ENCODE measurements at regions not wholly inside any gene's neighbourhood (a gene's known extent, or its start where the extent isn't known, plus 50 kb on each side); places are given as distances from the start of the nearest gene placed in this dataset.

GRCh38 chr3:182708810-182709209, 84.5 kb upstream of the ATP11B start:
- Histone ChIP-seq H3K36me3 (ENCODE audit: control insufficient read depth, insufficient read depth, low read length) (no peaks in the 10 kb centered on the region), H3K9ac (ENCODE audit: low read depth, low read length) (no peak overlapping the region), H3K9me3 (ENCODE audit: control insufficient read depth, insufficient read depth, low read length) (no peaks in the 10 kb centered on the region), H3K4me3 (ENCODE audit: low read depth, low read length) (no peak overlapping the region), H3K4me1 (ENCODE audit: control insufficient read depth, insufficient read depth, low read length) (peaks cover 4% of the 10 kb centered on the region), H3K27me3 (ENCODE audit: control insufficient read depth, insufficient read depth, low read length) (no peaks in the 10 kb centered on the region)

- H3K27me3 ChIP-seq (ENCODE audit: control insufficient read depth, insufficient read depth, low read length): no peaks in the 10 kb centered on the region
- H3K4me1 ChIP-seq (ENCODE audit: control insufficient read depth, insufficient read depth, low read length): peaks cover 4% of the 10 kb centered on the region
- no peaks in the 10 kb centered on the region for H3K9me3 ChIP-seq (ENCODE audit: control insufficient read depth, insufficient read depth, low read length)
- H3K36me3 ChIP-seq (ENCODE audit: control insufficient read depth, insufficient read depth, low read length): no peaks in the 10 kb centered on the region
- no peak overlapping the region for H3K9ac ChIP-seq (ENCODE audit: low read depth, low read length)
- H3K4me3 ChIP-seq (ENCODE audit: low read depth, low read length): no peak overlapping the region
Observed at GRCh38 chr3:182709306-182709705, 84.0 kb upstream of the ATP11B start.

DNA sequence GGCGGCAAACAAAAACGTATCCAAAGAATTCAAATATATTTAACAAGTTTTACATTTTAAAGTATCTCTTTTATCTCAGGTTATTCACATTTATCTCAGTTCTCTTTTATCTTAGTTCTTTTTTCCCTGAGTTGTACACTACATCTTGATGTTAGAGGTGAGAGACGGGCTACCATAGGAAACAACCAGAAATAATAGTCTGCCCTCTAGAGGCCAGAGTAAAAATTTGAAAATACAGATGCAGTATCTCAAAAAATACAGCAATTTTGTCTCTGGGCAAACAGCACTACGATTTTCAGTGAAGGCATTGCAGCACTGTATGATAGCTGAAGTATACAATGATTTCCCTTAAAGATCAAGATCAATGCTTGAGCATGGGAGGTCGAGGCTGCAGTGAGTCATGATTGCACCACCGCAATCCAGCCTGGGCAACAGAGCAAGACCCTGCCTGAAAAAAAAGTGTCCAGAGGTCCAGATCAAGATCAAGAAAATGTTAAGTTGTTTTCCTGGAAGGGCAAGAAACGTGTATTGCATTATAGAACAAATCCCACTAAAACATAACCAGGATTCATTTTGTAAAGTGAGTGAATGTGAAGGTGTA, 82.6 kb upstream of the ATP11B start:
- no peaks in the 10 kb centered on the region for H3K27me3 ChIP-seq (ENCODE audit: control insufficient read depth, insufficient read depth, low read length)
- H3K4me3 ChIP-seq (ENCODE audit: low read depth, low read length): no peak overlapping the region
- H3K4me1 ChIP-seq (ENCODE audit: control insufficient read depth, insufficient read depth, low read length): no peaks in the 10 kb centered on the region
- no peaks in the 10 kb centered on the region for H3K9me3 ChIP-seq (ENCODE audit: control insufficient read depth, insufficient read depth, low read length)
- H3K9ac ChIP-seq (ENCODE audit: low read depth, low read length): no peak overlapping the region
- H3K36me3 ChIP-seq (ENCODE audit: control insufficient read depth, insufficient read depth, low read length): no peaks in the 10 kb centered on the region

DNA sequence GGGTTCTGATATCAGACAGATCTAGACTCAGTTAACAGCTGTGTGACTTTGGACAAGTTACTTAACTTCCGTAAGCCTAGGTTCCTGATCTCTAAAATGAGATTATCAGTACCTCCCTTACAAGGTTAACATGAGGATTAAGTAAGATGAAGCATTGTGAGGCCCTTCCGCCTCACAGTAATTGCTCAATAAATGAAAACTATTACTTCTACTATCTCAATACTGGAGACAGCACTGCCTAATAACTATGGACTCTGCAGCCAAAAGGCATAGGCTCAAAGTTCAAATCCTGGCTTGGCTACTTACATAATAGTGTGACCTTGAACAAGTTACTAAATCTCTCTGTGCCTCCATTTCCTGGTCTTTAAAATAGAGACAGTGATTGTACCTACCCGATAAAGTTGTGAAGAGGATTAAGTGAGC, 82.0 kb upstream of the ATP11B start:
- H3K27me3 ChIP-seq (ENCODE audit: control insufficient read depth, insufficient read depth, low read length): no peaks in the 10 kb centered on the region
- H3K9me3 ChIP-seq (ENCODE audit: control insufficient read depth, insufficient read depth, low read length): no peaks in the 10 kb centered on the region
- no peak overlapping the region for H3K9ac ChIP-seq (ENCODE audit: low read depth, low read length)
- H3K4me3 ChIP-seq (ENCODE audit: low read depth, low read length): no peak overlapping the region
- no peaks in the 10 kb centered on the region for H3K36me3 ChIP-seq (ENCODE audit: control insufficient read depth, insufficient read depth, low read length)
- no peaks in the 10 kb centered on the region for H3K4me1 ChIP-seq (ENCODE audit: control insufficient read depth, insufficient read depth, low read length)

- Histone ChIP-seq H3K9me3 (ENCODE audit: control insufficient read depth, insufficient read depth, low read length) (no peaks in the 10 kb centered on the region), H3K4me3 (ENCODE audit: low read depth, low read length) (no peak overlapping the region), H3K4me1 (ENCODE audit: control insufficient read depth, insufficient read depth, low read length) (peaks cover under 1% of the 10 kb centered on the region), H3K9ac (ENCODE audit: low read depth, low read length) (no peak overlapping the region), H3K27me3 (ENCODE audit: control insufficient read depth, insufficient read depth, low read length) (no peaks in the 10 kb centered on the region), H3K36me3 (ENCODE audit: control insufficient read depth, insufficient read depth, low read length) (no peaks in the 10 kb centered on the region)
Observed at GRCh38 chr3:182711853-182712252, 81.5 kb upstream of the ATP11B start.

- Histone ChIP-seq H3K9me3 (ENCODE audit: control insufficient read depth, insufficient read depth, low read length) (no peaks in the 10 kb centered on the region), H3K36me3 (ENCODE audit: control insufficient read depth, insufficient read depth, low read length) (no peaks in the 10 kb centered on the region), H3K4me3 (ENCODE audit: low read depth, low read length) (no peak overlapping the region), H3K9ac (ENCODE audit: low read depth, low read length) (no peak overlapping the region), H3K4me1 (ENCODE audit: control insufficient read depth, insufficient read depth, low read length) (peaks cover 4% of the 10 kb centered on the region), H3K27me3 (ENCODE audit: control insufficient read depth, insufficient read depth, low read length) (no peaks in the 10 kb centered on the region)
Observed at GRCh38 chr3:182713111-182713510, 80.2 kb upstream of the ATP11B start.

GRCh38 chr3:182713743-182714517, 79.4 kb upstream of the ATP11B start:
- Histone ChIP-seq H3K27me3 (ENCODE audit: control insufficient read depth, insufficient read depth, low read length) (no peaks in the 10 kb centered on the region), H3K9ac (ENCODE audit: low read depth, low read length) (no peak overlapping the region), H3K4me3 (ENCODE audit: low read depth, low read length) (no peak overlapping the region), H3K36me3 (ENCODE audit: control insufficient read depth, insufficient read depth, low read length) (no peaks in the 10 kb centered on the region), H3K4me1 (ENCODE audit: control insufficient read depth, insufficient read depth, low read length) (peaks cover 4% of the 10 kb centered on the region), H3K9me3 (ENCODE audit: control insufficient read depth, insufficient read depth, low read length) (no peaks in the 10 kb centered on the region)

- no peaks in the 10 kb centered on the region for H3K27me3 ChIP-seq (ENCODE audit: control insufficient read depth, insufficient read depth, low read length)
- peaks cover 4% of the 10 kb centered on the region for H3K4me1 ChIP-seq (ENCODE audit: control insufficient read depth, insufficient read depth, low read length)
- no peaks in the 10 kb centered on the region for H3K36me3 ChIP-seq (ENCODE audit: control insufficient read depth, insufficient read depth, low read length)
- H3K9ac ChIP-seq (ENCODE audit: low read depth, low read length): no peak overlapping the region
- H3K9me3 ChIP-seq (ENCODE audit: control insufficient read depth, insufficient read depth, low read length): no peaks in the 10 kb centered on the region
- H3K4me3 ChIP-seq (ENCODE audit: low read depth, low read length): no peak overlapping the region
Observed at GRCh38 chr3:182715006-182715405, 78.3 kb upstream of the ATP11B start.

GRCh38 chr3:182716114-182716688, 77.1 kb upstream of the ATP11B start:
- no peaks in the 10 kb centered on the region for H3K9me3 ChIP-seq (ENCODE audit: control insufficient read depth, insufficient read depth, low read length)
- peaks cover 4% of the 10 kb centered on the region for H3K4me1 ChIP-seq (ENCODE audit: control insufficient read depth, insufficient read depth, low read length)
- H3K4me3 ChIP-seq (ENCODE audit: low read depth, low read length): no peak overlapping the region
- no peak overlapping the region for H3K9ac ChIP-seq (ENCODE audit: low read depth, low read length)
- no peaks in the 10 kb centered on the region for H3K27me3 ChIP-seq (ENCODE audit: control insufficient read depth, insufficient read depth, low read length)
- H3K36me3 ChIP-seq (ENCODE audit: control insufficient read depth, insufficient read depth, low read length): no peaks in the 10 kb centered on the region

DNA sequence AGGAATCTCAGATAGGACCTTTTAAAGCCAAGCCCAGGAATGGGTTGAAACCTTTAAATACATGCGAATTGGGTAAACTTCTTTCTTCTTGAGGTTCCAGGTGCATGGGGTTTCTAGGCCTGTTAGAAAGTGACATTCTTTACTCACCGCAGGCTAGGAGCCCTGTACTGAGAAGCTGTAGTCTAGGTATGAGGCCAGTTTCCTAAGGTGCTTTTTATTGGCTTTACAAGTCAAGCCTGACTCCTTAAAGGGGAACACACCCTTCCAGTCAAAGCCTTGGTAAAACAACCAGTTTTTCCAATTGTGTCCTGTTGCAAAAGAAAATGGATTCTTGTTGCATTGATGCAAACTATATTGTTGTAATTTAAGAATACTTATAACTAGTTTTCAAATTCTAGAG, 76.1 kb upstream of the ATP11B start:
- Histone ChIP-seq H3K4me3 (ENCODE audit: low read depth, low read length) (no peak overlapping the region), H3K4me1 (ENCODE audit: control insufficient read depth, insufficient read depth, low read length) (peaks cover 4% of the 10 kb centered on the region), H3K9me3 (ENCODE audit: control insufficient read depth, insufficient read depth, low read length) (no peaks in the 10 kb centered on the region), H3K27me3 (ENCODE audit: control insufficient read depth, insufficient read depth, low read length) (no peaks in the 10 kb centered on the region), H3K9ac (ENCODE audit: low read depth, low read length) (no peak overlapping the region), H3K36me3 (ENCODE audit: control insufficient read depth, insufficient read depth, low read length) (no peaks in the 10 kb centered on the region)

GRCh38 chr3:182722907-182723306, 70.4 kb upstream of the ATP11B start:
- H3K9me3 ChIP-seq (ENCODE audit: control insufficient read depth, insufficient read depth, low read length): no peaks in the 10 kb centered on the region
- H3K4me3 ChIP-seq (ENCODE audit: low read depth, low read length): no peak overlapping the region
- H3K4me1 ChIP-seq (ENCODE audit: control insufficient read depth, insufficient read depth, low read length): peaks cover 4% of the 10 kb centered on the region
- H3K36me3 ChIP-seq (ENCODE audit: control insufficient read depth, insufficient read depth, low read length): no peaks in the 10 kb centered on the region
- no peak overlapping the region for H3K9ac ChIP-seq (ENCODE audit: low read depth, low read length)
- H3K27me3 ChIP-seq (ENCODE audit: control insufficient read depth, insufficient read depth, low read length): no peaks in the 10 kb centered on the region

DNA sequence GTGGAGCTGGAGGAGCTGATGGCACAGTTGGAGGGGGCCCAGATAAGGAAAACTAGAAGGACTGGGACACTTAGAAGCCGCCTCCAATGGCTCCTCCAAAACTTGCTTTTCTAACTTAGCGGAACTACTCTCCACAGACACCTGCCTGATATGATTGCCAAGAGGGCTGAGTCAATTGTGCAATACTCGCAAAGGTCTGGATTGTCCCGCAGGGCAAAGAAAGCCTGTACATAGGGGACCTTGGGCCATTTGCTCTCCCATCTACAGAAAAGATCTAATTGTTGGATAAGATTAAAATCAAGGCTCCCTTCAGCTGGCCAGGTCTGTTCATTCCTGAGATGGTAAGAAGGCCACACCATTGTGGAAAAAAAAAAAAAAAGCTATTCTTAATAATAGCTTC, 69.7 kb upstream of the ATP11B start:
- H3K4me3 ChIP-seq (ENCODE audit: low read depth, low read length): no peak overlapping the region
- peaks cover 4% of the 10 kb centered on the region for H3K4me1 ChIP-seq (ENCODE audit: control insufficient read depth, insufficient read depth, low read length)
- H3K9me3 ChIP-seq (ENCODE audit: control insufficient read depth, insufficient read depth, low read length): no peaks in the 10 kb centered on the region
- no peaks in the 10 kb centered on the region for H3K27me3 ChIP-seq (ENCODE audit: control insufficient read depth, insufficient read depth, low read length)
- H3K9ac ChIP-seq (ENCODE audit: low read depth, low read length): no peak overlapping the region
- H3K36me3 ChIP-seq (ENCODE audit: control insufficient read depth, insufficient read depth, low read length): no peaks in the 10 kb centered on the region
